ENCODE measurements at regions not wholly inside any gene's neighbourhood (a gene's known extent, or its start where the extent isn't known, plus 50 kb on each side); places are given as distances from the start of the nearest gene placed in this dataset.

GRCh38 chr16:13768471-13768870, 151.5 kb upstream of the ERCC4 start:
- Histone ChIP-seq H3K9me2 (replicated peaks; ENCODE audit: insufficient read depth, low read length) (no peaks in the 10 kb centered on the region), H3K36me3 (ENCODE audit: insufficient read depth, low read length) (no peaks in the 10 kb centered on the region), H3K79me2 (ENCODE audit: low read length) (no peaks in the 10 kb centered on the region), H3K4me3 (ENCODE audit: low read length) (no peak overlapping the region), H3K27me3 (ENCODE audit: low read length) (no peaks in the 10 kb centered on the region), H3K9me3 (ENCODE audit: low read length) (no peaks in the 10 kb centered on the region), H3K4me2 (ENCODE audit: low read depth, low read length, poor library complexity, severe bottlenecking) (no peak overlapping the region), H2AFZ (ENCODE audit: low read length) (no peak overlapping the region), H3K4me1 (ENCODE audit: low read length) (peaks cover 5% of the 10 kb centered on the region), H3K9ac (ENCODE audit: low read length) (no peak overlapping the region), H4K20me1 (ENCODE audit: insufficient read depth, low read depth, low read length) (no peaks in the 10 kb centered on the region), H3K27ac (ENCODE audit: low read length) (no peak overlapping the region)
- no peak for DNase-seq

DNA sequence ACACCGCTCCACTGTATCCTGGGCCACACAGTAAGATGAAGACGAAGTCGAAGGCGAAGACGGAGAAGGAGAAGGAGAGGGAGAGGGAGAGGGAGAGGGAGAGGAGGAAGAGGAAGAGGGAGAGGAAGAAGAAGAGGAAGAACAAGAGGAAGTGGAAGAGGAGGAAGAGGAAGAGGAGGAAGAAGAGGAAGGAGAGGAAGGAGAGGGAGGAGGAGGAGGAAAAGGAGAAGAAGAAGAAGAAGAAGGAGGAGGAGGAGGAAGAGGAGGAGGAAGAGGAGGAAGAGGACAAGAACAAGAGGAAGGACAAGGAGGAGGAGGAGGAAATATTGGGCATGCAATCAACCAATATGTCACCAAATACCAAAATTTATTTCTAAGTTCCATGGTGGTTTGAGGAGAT, 149.5 kb upstream of the ERCC4 start:
- DNase-seq = no peak
- Histone ChIP-seq H3K9me2 (replicated peaks; ENCODE audit: insufficient read depth, low read length) (no peaks in the 10 kb centered on the region), H3K27ac (ENCODE audit: low read length) (no peak overlapping the region)

GRCh38 chr16:13772782-13773181, 147.2 kb upstream of the ERCC4 start:
- no peaks in the 10 kb centered on the region; the same call in 1 of the 2 replicates for H3K27me3 ChIP-seq (ENCODE audit: low read length)
- no peak overlapping the region for H3K4me3 ChIP-seq (ENCODE audit: low read length)
- no peak overlapping the region for H3K9ac ChIP-seq (ENCODE audit: low read length)
- no peak overlapping the region for H3K27ac ChIP-seq (ENCODE audit: low read length)
- no peaks in the 10 kb centered on the region for H3K4me1 ChIP-seq (ENCODE audit: low read length)
- H3K4me2 ChIP-seq (ENCODE audit: low read depth, low read length, poor library complexity, severe bottlenecking) = no peak overlapping the region
- DNase-seq = no peak
- no peaks in the 10 kb centered on the region for H4K20me1 ChIP-seq (ENCODE audit: insufficient read depth, low read depth, low read length)
- H3K9me2 ChIP-seq (replicated peaks; ENCODE audit: insufficient read depth, low read length) = no peaks in the 10 kb centered on the region
- no peak overlapping the region for H2AFZ ChIP-seq (ENCODE audit: low read length)
- H3K36me3 ChIP-seq (ENCODE audit: insufficient read depth, low read length) = no peaks in the 10 kb centered on the region
- no peaks in the 10 kb centered on the region for H3K79me2 ChIP-seq (ENCODE audit: low read length)
- H3K9me3 ChIP-seq (ENCODE audit: low read length) = no peaks in the 10 kb centered on the region

More for the DNA sequence above, 149.5 kb upstream of the ERCC4 start:
- no peak overlapping the region for H3K4me2 ChIP-seq (ENCODE audit: low read depth, low read length, poor library complexity, severe bottlenecking)
- H3K4me3 ChIP-seq (ENCODE audit: low read length) = no peak overlapping the region
- no peak overlapping the region for H2AFZ ChIP-seq (ENCODE audit: low read length)
- H3K36me3 ChIP-seq (ENCODE audit: insufficient read depth, low read length) = no peaks in the 10 kb centered on the region
- H3K27me3 ChIP-seq (ENCODE audit: low read length) = no peaks in the 10 kb centered on the region
- H3K9ac ChIP-seq (ENCODE audit: low read length) = no peak overlapping the region
- H4K20me1 ChIP-seq (ENCODE audit: insufficient read depth, low read depth, low read length) = no peaks in the 10 kb centered on the region
- H3K9me3 ChIP-seq (ENCODE audit: low read length) = no peaks in the 10 kb centered on the region
- no peaks in the 10 kb centered on the region for H3K79me2 ChIP-seq (ENCODE audit: low read length)
- H3K4me1 ChIP-seq (ENCODE audit: low read length) = no peaks in the 10 kb centered on the region

DNA sequence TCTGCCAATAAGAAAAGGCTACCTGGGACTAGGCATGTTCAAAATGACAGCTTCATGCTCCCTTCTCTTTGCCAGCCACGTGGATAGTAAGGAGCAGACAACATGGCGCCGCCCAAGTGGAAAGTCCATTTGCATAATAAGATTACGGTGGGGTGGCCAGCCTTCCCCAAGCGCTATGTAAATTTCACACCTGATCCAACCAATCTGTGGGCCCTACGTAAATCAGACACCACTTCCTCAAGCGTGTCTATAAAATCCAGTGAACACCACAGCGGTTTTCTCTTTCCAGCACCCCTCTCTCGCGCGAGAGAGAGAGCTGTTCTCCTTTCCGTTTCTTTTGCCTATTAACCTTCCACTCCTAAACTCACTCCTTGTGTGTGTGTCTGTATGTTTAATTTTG, 140.3 kb upstream of the ERCC4 start:
- Histone ChIP-seq H3K4me1 (ENCODE audit: low read length) (no peaks in the 10 kb centered on the region), H3K4me2 (ENCODE audit: low read depth, low read length, poor library complexity, severe bottlenecking) (no peak overlapping the region), H4K20me1 (ENCODE audit: insufficient read depth, low read depth, low read length) (no peaks in the 10 kb centered on the region), H3K4me3 (ENCODE audit: low read length) (no peak overlapping the region), H3K27me3 (ENCODE audit: low read length) (peaks cover 3% of the 10 kb centered on the region; the same call in 1 of the 2 replicates), H3K27ac (ENCODE audit: low read length) (no peak overlapping the region), H3K36me3 (ENCODE audit: insufficient read depth, low read length) (no peaks in the 10 kb centered on the region), H3K79me2 (ENCODE audit: low read length) (no peaks in the 10 kb centered on the region), H2AFZ (ENCODE audit: low read length) (no peak overlapping the region), H3K9ac (ENCODE audit: low read length) (no peak overlapping the region), H3K9me2 (replicated peaks; ENCODE audit: insufficient read depth, low read length) (0 out of 2 replicates have a peak, but pooled peaks cover 2% of the 10 kb centered on the region), H3K9me3 (ENCODE audit: low read length) (no peaks in the 10 kb centered on the region)
- no peak for DNase-seq

GRCh38 chr16:13780406-13781168, 139.4 kb upstream of the ERCC4 start:
- Histone ChIP-seq H3K27me3 (ENCODE audit: low read length) (peaks cover 3% of the 10 kb centered on the region; the same call in 1 of the 2 replicates), H3K27ac (ENCODE audit: low read length) (no peak overlapping the region), H3K79me2 (ENCODE audit: low read length) (no peaks in the 10 kb centered on the region), H3K9me2 (replicated peaks; ENCODE audit: insufficient read depth, low read length) (0 out of 2 replicates have a peak, but pooled peaks cover 2% of the 10 kb centered on the region), H3K4me2 (ENCODE audit: low read depth, low read length, poor library complexity, severe bottlenecking) (no peak overlapping the region), H3K4me1 (ENCODE audit: low read length) (no peaks in the 10 kb centered on the region), H3K4me3 (ENCODE audit: low read length) (no peak overlapping the region), H4K20me1 (ENCODE audit: insufficient read depth, low read depth, low read length) (no peaks in the 10 kb centered on the region), H3K36me3 (ENCODE audit: insufficient read depth, low read length) (no peaks in the 10 kb centered on the region), H3K9ac (ENCODE audit: low read length) (no peak overlapping the region), H3K9me3 (ENCODE audit: low read length) (no peaks in the 10 kb centered on the region), H2AFZ (ENCODE audit: low read length) (no peak overlapping the region)
- no peak for DNase-seq

- Histone ChIP-seq H3K9me3 (ENCODE audit: low read length) (no peaks in the 10 kb centered on the region), H3K4me3 (ENCODE audit: low read length) (no peak overlapping the region), H3K27ac (ENCODE audit: low read length) (no peak overlapping the region), H3K79me2 (ENCODE audit: low read length) (no peaks in the 10 kb centered on the region), H3K27me3 (ENCODE audit: low read length) (peaks cover 3% of the 10 kb centered on the region; the same call in 1 of the 2 replicates), H3K9ac (ENCODE audit: low read length) (no peak overlapping the region), H3K4me2 (ENCODE audit: low read depth, low read length, poor library complexity, severe bottlenecking) (no peak overlapping the region), H3K36me3 (ENCODE audit: insufficient read depth, low read length) (no peaks in the 10 kb centered on the region), H2AFZ (ENCODE audit: low read length) (no peak overlapping the region), H3K4me1 (ENCODE audit: low read length) (no peaks in the 10 kb centered on the region), H3K9me2 (replicated peaks; ENCODE audit: insufficient read depth, low read length) (0 out of 2 replicates have a peak, but pooled peaks cover 2% of the 10 kb centered on the region), H4K20me1 (ENCODE audit: insufficient read depth, low read depth, low read length) (no peaks in the 10 kb centered on the region)
- DNase-seq = no peak
Measured at GRCh38 chr16:13781169-13781564, 138.8 kb upstream of the ERCC4 start.

GRCh38 chr16:13781575-13782338, 138.2 kb upstream of the ERCC4 start:
- Histone ChIP-seq H2AFZ (ENCODE audit: low read length) (no peak overlapping the region), H3K9me3 (ENCODE audit: low read length) (no peaks in the 10 kb centered on the region), H3K79me2 (ENCODE audit: low read length) (no peaks in the 10 kb centered on the region), H3K27me3 (ENCODE audit: low read length) (peaks cover 3% of the 10 kb centered on the region; the same call in 1 of the 2 replicates), H3K9me2 (replicated peaks; ENCODE audit: insufficient read depth, low read length) (0 out of 2 replicates have a peak, but pooled peaks cover 2% of the 10 kb centered on the region), H3K4me3 (ENCODE audit: low read length) (no peak overlapping the region), H3K27ac (ENCODE audit: low read length) (no peak overlapping the region), H3K36me3 (ENCODE audit: insufficient read depth, low read length) (no peaks in the 10 kb centered on the region), H3K4me2 (ENCODE audit: low read depth, low read length, poor library complexity, severe bottlenecking) (no peak overlapping the region), H3K9ac (ENCODE audit: low read length) (no peak overlapping the region), H4K20me1 (ENCODE audit: insufficient read depth, low read depth, low read length) (no peaks in the 10 kb centered on the region), H3K4me1 (ENCODE audit: low read length) (no peaks in the 10 kb centered on the region)
- DNase-seq = no peak

DNA sequence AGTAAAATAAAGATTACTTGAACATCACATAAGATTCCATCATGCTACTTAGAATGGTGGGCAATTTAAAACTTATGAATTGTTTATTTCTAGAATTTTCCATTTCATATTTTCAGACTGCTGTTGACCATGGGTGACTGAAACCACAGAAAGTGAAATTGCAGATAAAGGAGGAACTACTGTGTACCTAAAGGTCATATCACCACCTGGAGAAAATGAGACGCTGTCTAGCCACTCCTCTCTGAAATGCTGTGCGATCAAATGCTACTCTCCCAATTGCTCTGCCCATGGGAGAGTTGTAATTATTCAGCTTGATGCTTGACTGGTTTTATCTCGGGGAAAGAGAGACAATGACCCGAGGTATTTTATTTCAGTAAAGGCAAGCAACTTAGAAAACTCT, 128.9 kb upstream of the ERCC4 start:
- Histone ChIP-seq H3K27ac (ENCODE audit: low read length) (no peak overlapping the region), H3K27me3 (ENCODE audit: low read length) (no peaks in the 10 kb centered on the region), H3K9ac (ENCODE audit: low read length) (no peak overlapping the region), H3K4me1 (ENCODE audit: low read length) (no peaks in the 10 kb centered on the region), H3K9me3 (ENCODE audit: low read length) (no peaks in the 10 kb centered on the region), H3K36me3 (ENCODE audit: insufficient read depth, low read length) (no peaks in the 10 kb centered on the region), H3K4me2 (ENCODE audit: low read depth, low read length, poor library complexity, severe bottlenecking) (no peak overlapping the region), H3K79me2 (ENCODE audit: low read length) (no peaks in the 10 kb centered on the region), H3K4me3 (ENCODE audit: low read length) (no peak overlapping the region), H3K9me2 (replicated peaks; ENCODE audit: insufficient read depth, low read length) (no peaks in the 10 kb centered on the region), H4K20me1 (ENCODE audit: insufficient read depth, low read depth, low read length) (no peaks in the 10 kb centered on the region), H2AFZ (ENCODE audit: low read length) (no peak overlapping the region)
- DNase-seq = no peak
